GM12874 (cell line): ENCODE measurements at regions not wholly inside any gene's neighbourhood (a gene's known extent, or its start where the extent isn't known, plus 50 kb on each side); places are given as distances from the start of the nearest gene placed in this dataset.

ENCODE experiments used
- TF ChIP-seq, protein P1 (sequence below): IDR thresholded peaks from 2 replicates; pipeline ENCODE4 v1.5.1; 2011; ENCODE audit warnings: low read depth, mild to moderate bottlenecking, control low read depth, low read length, moderate library complexity; ENCODE audit not compliant: insufficient read depth

DNA sequence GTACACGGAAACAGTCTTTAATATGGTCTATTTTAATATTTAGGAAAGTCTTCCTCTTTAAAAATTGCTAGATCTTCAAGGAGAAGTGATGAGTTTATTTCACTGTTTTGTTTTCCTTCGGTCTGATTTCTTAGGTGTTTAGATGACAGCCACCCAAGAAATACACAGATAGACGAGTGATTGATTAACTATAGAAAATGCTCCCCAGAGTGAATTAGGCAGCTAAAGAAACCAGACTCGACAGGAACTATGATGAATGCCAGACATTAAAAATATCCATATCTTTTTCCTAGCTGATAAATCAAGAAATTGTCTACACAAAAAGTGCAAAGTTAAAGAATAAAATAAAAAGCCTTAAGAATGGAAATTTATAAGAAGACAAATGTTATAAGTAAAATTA, 888.7 kb upstream of the CNTNAP5 start:
- TF ChIP-seq, protein P1, sequence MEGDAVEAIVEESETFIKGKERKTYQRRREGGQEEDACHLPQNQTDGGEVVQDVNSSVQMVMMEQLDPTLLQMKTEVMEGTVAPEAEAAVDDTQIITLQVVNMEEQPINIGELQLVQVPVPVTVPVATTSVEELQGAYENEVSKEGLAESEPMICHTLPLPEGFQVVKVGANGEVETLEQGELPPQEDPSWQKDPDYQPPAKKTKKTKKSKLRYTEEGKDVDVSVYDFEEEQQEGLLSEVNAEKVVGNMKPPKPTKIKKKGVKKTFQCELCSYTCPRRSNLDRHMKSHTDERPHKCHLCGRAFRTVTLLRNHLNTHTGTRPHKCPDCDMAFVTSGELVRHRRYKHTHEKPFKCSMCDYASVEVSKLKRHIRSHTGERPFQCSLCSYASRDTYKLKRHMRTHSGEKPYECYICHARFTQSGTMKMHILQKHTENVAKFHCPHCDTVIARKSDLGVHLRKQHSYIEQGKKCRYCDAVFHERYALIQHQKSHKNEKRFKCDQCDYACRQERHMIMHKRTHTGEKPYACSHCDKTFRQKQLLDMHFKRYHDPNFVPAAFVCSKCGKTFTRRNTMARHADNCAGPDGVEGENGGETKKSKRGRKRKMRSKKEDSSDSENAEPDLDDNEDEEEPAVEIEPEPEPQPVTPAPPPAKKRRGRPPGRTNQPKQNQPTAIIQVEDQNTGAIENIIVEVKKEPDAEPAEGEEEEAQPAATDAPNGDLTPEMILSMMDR = no peak

DNA sequence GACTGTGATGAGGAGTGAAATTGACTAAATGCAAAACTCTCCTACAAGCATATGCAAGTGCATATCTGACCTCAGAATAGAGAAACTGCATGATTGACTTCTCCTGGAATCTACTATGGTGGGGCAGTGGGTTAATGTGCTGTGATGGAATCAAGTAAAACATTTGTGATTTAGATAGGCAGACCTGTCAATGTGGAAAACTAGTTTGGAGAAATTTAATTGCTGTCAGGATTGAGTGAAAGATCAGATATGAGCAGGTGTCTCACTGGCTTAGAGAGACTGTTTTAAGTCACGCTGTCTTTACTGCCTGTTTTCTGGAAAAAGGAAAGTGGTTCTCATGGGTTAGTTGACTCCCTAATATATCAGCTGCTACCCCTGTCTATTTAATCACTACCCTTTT, 881.0 kb upstream of the CNTNAP5 start:
- TF ChIP-seq, protein P1 = no peak

DNA sequence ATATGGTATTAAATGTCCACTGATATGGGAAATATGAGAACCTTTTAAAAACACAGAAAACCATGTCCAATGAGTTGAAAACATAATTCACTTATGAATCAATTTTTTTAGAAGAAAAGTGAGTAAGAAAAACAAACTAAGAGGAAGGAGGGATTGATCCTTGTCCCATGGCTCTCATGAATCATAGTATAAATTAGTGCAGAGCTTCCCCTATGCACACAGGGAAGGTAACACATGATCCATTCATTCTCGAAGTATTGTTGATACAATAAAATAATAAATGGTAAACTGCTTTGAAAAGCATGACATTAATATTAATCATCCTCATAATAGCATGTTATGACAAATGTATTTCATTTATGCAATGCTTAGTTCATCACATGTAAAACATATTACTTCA, 872.0 kb upstream of the CNTNAP5 start:
- TF ChIP-seq, protein P1 = no peak

DNA sequence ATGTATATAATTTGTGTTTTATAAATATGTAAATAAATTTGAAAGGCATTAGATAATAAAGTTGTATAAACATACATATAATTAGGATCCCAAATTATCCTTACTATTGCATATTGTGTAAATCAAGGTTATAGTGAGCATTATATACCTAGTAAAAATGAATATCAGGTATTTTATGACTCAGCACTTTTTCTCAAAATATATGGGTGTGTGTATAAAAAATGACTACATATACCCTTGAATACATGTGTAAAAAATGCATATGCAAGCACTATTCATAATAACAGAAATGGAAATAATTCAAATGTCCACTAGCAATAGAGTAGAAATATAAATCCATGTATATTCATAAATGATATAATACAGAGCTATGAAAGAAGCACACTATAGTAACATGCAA, 870.9 kb upstream of the CNTNAP5 start:
- TF ChIP-seq, protein P1 = no peak

DNA sequence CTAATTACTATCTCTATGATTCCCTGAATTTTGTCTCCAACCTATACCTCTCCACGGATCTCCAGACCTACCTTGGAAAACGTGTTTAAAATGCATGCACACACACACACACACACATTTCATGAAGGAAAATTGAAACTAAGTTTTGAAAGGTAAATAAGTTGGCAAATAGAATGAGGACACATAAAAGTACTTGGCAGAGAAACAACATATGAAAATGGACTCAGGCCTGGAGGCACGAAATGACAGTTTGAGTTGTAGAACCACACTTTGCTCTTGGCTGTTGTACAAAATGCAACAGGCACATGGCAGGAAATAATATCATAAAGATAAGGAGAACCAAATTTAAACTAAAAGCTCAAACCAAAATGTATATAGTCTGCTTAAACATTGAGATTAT, 868.1 kb upstream of the CNTNAP5 start:
- TF ChIP-seq, protein P1 = no peak

DNA sequence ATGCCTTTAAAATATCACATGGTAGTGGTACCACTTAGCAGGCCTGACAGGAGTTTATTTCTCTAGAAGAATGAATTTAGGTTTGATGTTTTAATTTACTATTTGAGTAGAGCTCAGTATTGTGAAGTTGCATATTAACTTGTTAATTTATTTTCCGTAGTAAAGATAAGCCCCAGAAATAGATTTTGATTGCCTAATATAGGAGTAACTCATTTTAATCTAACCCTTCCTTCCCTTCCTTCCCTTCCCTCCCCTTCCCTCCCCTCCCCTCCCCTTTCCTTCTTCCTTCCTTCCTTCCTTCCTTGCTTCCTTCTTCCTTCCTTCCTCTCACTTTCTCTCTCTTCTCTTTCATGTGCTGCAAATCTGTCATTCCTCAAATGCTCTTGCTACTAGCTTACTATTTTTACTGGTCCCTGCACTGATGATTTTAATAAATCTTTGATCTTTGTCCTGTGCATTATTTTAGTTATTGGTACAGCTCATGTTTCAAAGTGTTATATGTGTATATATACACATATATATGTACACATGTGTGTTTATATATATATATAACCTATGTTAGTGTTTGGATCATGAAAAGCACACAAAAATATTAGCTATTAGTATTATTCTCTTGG, 862.6 kb upstream of the CNTNAP5 start:
- TF ChIP-seq, protein P1 = no peak

DNA sequence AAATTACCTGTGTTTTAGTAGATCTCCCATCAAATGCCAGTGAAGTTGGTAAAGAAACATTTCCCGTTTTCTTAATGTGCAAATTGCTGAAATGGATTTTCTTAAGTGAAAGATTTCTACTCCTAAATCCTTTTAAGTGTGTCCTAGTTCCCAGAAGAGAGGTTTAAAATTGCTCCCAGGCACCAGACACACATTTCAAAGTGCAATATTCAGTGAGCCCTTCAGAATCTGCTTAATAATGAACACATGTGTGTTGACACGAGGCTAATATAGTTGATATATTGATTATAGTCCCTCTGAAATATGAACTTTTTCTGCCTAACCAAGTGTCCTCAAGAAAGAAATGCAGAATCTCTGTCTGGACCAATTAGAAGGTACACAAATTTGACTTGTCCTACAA, 861.7 kb upstream of the CNTNAP5 start:
- TF ChIP-seq, protein P1 = no peak
